ENCODE measurements at regions not wholly inside any gene's neighbourhood (a gene's known extent, or its start where the extent isn't known, plus 50 kb on each side); places are given as distances from the start of the nearest gene placed in this dataset.

DNA sequence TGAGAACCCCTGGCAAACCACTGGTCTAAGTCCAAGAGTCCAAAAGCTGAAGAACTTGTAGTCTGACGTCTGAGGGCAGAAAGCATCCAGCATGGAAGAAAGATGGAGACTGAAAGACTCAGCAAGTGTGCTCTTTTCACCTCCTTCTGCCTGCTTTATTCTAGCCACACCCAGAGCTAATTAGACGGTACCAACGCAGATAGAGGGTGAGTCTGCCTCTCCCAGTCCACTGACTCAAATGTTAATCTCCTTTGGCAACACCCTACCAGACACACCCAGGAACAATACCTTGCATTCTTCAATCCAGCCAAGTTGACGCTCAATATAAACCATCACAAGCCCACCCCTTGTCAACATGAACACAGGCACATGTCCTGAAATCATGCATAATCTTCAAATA is 155.1 kb downstream of the CCDC59 start:
- DNase-seq (ENCODE audit: low read depth) = no peak
- TF ChIP-seq, protein P1, sequence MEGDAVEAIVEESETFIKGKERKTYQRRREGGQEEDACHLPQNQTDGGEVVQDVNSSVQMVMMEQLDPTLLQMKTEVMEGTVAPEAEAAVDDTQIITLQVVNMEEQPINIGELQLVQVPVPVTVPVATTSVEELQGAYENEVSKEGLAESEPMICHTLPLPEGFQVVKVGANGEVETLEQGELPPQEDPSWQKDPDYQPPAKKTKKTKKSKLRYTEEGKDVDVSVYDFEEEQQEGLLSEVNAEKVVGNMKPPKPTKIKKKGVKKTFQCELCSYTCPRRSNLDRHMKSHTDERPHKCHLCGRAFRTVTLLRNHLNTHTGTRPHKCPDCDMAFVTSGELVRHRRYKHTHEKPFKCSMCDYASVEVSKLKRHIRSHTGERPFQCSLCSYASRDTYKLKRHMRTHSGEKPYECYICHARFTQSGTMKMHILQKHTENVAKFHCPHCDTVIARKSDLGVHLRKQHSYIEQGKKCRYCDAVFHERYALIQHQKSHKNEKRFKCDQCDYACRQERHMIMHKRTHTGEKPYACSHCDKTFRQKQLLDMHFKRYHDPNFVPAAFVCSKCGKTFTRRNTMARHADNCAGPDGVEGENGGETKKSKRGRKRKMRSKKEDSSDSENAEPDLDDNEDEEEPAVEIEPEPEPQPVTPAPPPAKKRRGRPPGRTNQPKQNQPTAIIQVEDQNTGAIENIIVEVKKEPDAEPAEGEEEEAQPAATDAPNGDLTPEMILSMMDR (conservative IDR thresholded peaks at IDR 0.05; ENCODE audit: low read depth, low read length) = no peak
- H3K4me3 ChIP-seq (ENCODE audit: low read depth, low read length) = no peak overlapping the region

DNA sequence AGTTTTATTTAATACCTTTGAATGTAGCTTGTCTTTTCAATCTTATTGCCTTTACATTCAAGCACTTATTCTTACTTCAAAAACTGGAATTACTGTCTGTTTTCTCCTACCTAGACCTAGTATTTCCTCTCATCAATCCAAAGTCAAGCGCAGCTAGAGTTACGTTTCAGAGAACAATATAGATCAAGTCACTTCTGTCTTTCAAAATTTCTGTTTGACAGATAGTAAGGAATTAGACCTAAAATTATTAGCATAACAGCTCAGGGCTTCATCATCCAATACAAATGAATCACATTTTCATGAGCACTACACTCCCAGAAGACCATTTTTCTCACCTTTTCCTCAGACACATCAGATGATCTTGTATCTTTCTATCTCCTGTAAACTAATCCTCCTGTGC is 170.6 kb downstream of the CCDC59 start:
- no peak for DNase-seq (ENCODE audit: low read depth)
- TF ChIP-seq, protein P1 (conservative IDR thresholded peaks at IDR 0.05; ENCODE audit: low read depth, low read length) = no peak
- H3K4me3 ChIP-seq (ENCODE audit: low read depth, low read length) = no peak overlapping the region

DNA sequence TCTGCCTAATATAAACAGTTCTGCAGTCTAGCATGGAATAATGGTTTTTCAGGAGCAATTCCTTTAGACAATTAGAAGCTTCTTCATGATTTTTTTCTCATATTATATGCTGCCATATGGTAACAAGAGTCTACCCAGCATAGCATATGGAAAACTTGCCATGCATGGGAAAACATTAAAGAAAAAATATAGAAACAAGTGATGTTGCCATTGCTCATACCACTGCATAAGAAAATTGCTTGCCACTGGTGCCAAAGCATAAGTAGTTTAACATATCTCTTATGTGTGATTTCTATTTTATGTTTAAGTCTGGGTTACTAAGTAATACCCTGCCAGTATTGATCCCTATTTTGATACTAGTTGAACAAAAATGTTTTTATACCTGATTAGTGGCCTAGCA is 171.2 kb downstream of the CCDC59 start:
- no peak overlapping the region for H3K4me3 ChIP-seq (ENCODE audit: low read depth, low read length)
- no peak for DNase-seq (ENCODE audit: low read depth)
- TF ChIP-seq, protein P1 (conservative IDR thresholded peaks at IDR 0.05; ENCODE audit: low read depth, low read length) = no peak

DNA sequence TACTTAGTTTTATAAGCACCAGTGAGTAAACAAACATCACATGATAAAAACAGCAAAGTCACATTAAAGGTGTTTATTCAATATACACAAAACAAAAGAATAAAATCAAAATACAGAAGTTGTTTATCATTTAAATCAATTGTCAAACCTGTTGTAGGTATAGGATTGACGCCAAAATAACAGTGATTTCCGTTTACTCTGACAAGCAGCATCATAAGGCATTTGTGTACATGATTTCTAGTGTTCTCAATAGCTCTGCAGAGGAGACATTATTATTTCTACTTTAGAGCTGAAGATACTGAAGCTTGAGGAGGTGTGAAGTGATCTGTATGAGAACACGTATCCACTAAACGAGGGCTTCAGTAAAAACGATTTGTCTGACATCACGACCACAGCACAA is 171.9 kb downstream of the CCDC59 start:
- TF ChIP-seq, protein P1 (conservative IDR thresholded peaks at IDR 0.05; ENCODE audit: low read depth, low read length) = no peak
- H3K4me3 ChIP-seq (ENCODE audit: low read depth, low read length) = no peak overlapping the region
- no peak for DNase-seq (ENCODE audit: low read depth)

DNA sequence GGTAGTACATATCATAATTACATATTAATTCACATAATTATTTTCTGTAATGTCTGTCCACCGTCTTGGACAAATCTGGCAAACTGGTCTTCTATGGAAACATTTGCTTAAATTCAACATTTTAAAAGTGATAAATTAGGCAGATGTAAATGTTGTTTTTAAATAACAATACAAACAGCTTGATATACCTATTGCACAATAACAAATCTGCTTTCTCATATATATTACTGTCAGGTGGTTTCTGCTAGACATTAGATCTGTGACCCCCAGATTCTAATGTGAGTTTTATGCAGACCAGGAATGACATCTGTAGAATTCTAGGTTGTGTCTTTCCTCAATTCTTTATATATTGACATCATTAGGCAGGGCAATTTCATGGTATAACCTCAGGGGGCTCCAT is 173.3 kb downstream of the CCDC59 start:
- TF ChIP-seq, protein P1 (conservative IDR thresholded peaks at IDR 0.05; ENCODE audit: low read depth, low read length) = no peak

DNA sequence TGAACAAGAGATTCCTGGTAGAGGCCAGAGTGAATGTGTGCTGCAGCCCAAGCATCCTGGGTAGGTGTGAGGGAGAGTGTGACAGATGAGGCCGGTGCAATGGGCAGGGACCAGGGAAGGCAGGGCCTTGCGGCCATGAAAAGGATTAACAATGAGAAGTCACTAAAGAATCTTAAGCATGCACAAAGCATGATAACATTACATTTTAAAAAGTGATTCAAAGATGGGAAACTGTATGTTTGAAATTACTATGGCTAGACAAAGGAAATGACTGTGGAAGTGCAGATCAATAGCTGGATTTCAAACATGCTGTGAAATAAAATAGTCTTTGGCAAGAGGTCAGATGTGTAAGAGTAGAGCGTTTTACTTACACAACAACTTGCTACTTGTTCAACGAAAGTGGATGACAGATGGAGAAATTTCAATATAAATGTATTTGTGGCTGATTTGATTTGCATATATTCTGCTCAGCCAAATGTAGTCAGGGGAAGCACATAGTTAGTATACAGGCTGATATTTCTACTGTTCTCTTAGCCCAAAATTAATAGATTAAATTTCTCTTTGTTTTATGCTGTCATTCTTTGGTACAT is 175.5 kb downstream of the CCDC59 start:
- DNase-seq (ENCODE audit: low read depth) = no peak
- TF ChIP-seq, protein P1 (conservative IDR thresholded peaks at IDR 0.05; ENCODE audit: low read depth, low read length) = no peak

More for the DNA sequence above, 173.3 kb downstream of the CCDC59 start:
- DNase-seq (ENCODE audit: low read depth) = no peak
- no peak overlapping the region for H3K4me3 ChIP-seq (ENCODE audit: low read depth, low read length)

DNA sequence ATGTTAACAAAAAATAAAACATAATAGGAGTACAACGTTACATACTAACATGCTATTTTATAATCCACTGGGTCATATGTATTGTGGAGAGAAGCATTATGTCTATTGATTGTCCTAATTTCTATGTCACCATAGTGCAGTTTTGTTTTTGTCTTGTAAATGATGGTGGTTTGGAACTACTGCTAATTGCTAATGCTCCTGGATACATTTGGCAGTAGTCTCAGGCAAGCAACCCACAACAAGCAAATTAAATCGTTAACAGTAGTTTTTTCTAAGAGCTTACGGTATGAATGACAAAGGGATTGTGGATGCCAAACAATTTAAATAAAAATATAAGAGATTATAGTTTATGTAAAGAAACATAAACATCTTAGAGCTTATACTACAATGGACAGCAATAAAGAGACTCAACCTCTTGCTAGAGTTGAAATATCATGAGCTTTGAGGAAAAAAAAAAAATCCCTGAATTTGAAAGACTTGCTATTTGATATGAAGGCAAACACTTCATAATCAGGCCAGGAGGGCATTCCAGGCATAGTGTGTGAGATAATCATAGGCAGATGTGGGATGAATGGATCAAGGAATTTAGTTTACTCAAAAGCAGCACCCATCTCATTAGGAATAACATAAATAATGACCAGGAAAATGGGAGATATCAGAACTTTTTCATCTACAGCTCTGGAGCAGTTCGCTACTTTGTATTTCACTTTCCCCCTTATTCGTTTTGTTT is 181.3 kb downstream of the CCDC59 start:
- H3K4me3 ChIP-seq (ENCODE audit: low read depth, low read length) = no peak overlapping the region
- DNase-seq (ENCODE audit: low read depth) = no peak
- TF ChIP-seq, protein P1 (conservative IDR thresholded peaks at IDR 0.05; ENCODE audit: low read depth, low read length) = no peak

More for the DNA sequence above, 175.5 kb downstream of the CCDC59 start:
- no peak overlapping the region for H3K4me3 ChIP-seq (ENCODE audit: low read depth, low read length)

Data from epithelial cell of proximal tubule (primary cell).